HepG2 (cell line): ENCODE measurements at regions not wholly inside any gene's neighbourhood (a gene's known extent, or its start where the extent isn't known, plus 50 kb on each side); places are given as distances from the start of the nearest gene placed in this dataset.

Source experiments
- ATAC-seq: fragments of 200-7000 bp; cut with Tn5 transposase; 3 replicates; pipeline ENCODE4 v1.9.1; 2020; ENCODE audit warnings: mild to moderate bottlenecking, moderate library complexity
- BruUV-seq: library from RNA; stranded (reverse); fragments of 400-500 nt; replicated peaks from 2 replicates; lab custom pipeline; 2021; lab: Mats Ljungman, UMichigan
- CTCF ChIA-PET: fragments of 300-600 bp; formaldehyde crosslinking; extraction: SDS; loops from one replicate; lab custom pipeline; 2021; ENCODE audit warnings: low total read pairs, inconsistent platforms, low intra/inter-chr PET ratio; lab: Yijun Ruan, JAX
- POLR2A ChIA-PET: fragments of 350-600 bp; sonication (Branson Sonifier 250); formaldehyde crosslinking; loops from one replicate; lab custom pipeline; 2020; ENCODE audit warnings: antibody characterized with exemption, inconsistent platforms; lab: Yijun Ruan, JAX
- DNase-seq: peaks from one replicate; pipeline ENCODE4 v3.0.0-alpha.2; 2015; ENCODE audit warnings: low spot score
- FAIRE-seq: peaks from 3 replicates; lab custom pipeline; 2011; peaks lifted over from hg19 to GRCh38; lab: Jason Lieb, UNC
- H2AFZ ChIP-seq: one replicate; pipeline ENCODE4 v1.6.1; 2011; ENCODE audit warnings: low read length, inconsistent platforms
- H3K27ac ChIP-seq: fragments of 300-600 bp; 3 replicates; pipeline ENCODE4 v1.8.0; 2011; ENCODE audit warnings: mixed run types, mild to moderate bottlenecking, mixed read lengths, low read length, inconsistent platforms; ENCODE audit not compliant: insufficient read depth; ENCODE audit errors: extremely low read length
- H3K27me3 ChIP-seq, 2 experiments: fragments of 200-600 bp in 1 of 2; 2 replicates in 1 of 2; 3 replicates in 1 of 2; pipeline versions ENCODE4 v1.6.0 to v1.8.0; 2011; ENCODE audit warnings: low read length in 2 of 2, mild to moderate bottlenecking in 2 of 2, moderate library complexity in 2 of 2, inconsistent platforms in 1 of 2; ENCODE audit not compliant: insufficient read depth in 2 of 2, control insufficient read depth in 1 of 2
- H3K36me3 ChIP-seq, 2 experiments: fragments of 200-600 bp in 1 of 2; replicated peaks in 1 of 2; 2 replicates in 1 of 2; 3 replicates in 1 of 2; pipeline versions ENCODE4 v1.5.1 to v1.8.0; 2011; ENCODE audit warnings: low read length in 2 of 2, inconsistent platforms in 1 of 2; ENCODE audit not compliant: insufficient read depth in 2 of 2, control insufficient read depth in 1 of 2
- H3K4me1 ChIP-seq: 2 replicates; pipeline ENCODE4 v1.5.1; 2012; ENCODE audit warnings: low read length, inconsistent platforms; ENCODE audit not compliant: insufficient read depth
- H3K4me2 ChIP-seq: 2 replicates; pipeline ENCODE4 v1.6.0; 2011; ENCODE audit warnings: low read depth, low read length, inconsistent platforms
- H3K4me3 ChIP-seq, 3 experiments: fragments of 200-600 bp in 1 of 3; sonication (generic), shearing (Covaris generic) in 1 of 3; replicated peaks in 1 of 3; 2 replicates each; pipeline ENCODE4 v1.5.1; 2011 to 2016; ENCODE audit warnings: low read length in 3 of 3, inconsistent platforms in 2 of 3, low read depth in 2 of 3, mild to moderate bottlenecking in 2 of 3, control low read depth in 1 of 3, mixed read lengths in 1 of 3; ENCODE audit not compliant: insufficient read depth in 1 of 3
- H3K79me2 ChIP-seq: one replicate; pipeline ENCODE4 v1.6.1; 2011; ENCODE audit warnings: low read length, inconsistent platforms; ENCODE audit not compliant: insufficient read depth
- H3K9ac ChIP-seq: 2 replicates; pipeline ENCODE4 v1.6.0; 2011; ENCODE audit warnings: mild to moderate bottlenecking, low read depth, low read length, inconsistent platforms; ENCODE audit not compliant: insufficient read depth
- H3K9me3 ChIP-seq: 2 replicates; pipeline ENCODE4 v1.5.1; 2012; ENCODE audit warnings: mild to moderate bottlenecking, low read length
- H4K20me1 ChIP-seq: 2 replicates; pipeline ENCODE4 v1.6.0; 2011; ENCODE audit warnings: inconsistent platforms, mild to moderate bottlenecking, low read length, moderate library complexity; ENCODE audit not compliant: insufficient read depth
- BATF2 ChIP-seq: sonication (generic); formaldehyde crosslinking; IDR thresholded peaks from 2 replicates; pipeline ENCODE4 v1.8.0; 2022; ENCODE audit warnings: mild to moderate bottlenecking, missing genetic modification reagents, moderate library complexity
- BCLAF1 ChIP-seq: fragments of 450-650 bp; IDR thresholded peaks from 2 replicates; pipeline ENCODE4 v1.6.1; 2017; ENCODE audit warnings: mild to moderate bottlenecking
- DMAP1 ChIP-seq: IDR thresholded peaks from 2 replicates; pipeline ENCODE4 v1.6.1; 2016
- POLR2A ChIP-seq, 2 experiments: IDR thresholded peaks; 2 replicates each; pipeline ENCODE4 v1.6.1; 2011; ENCODE audit warnings: low read depth in 2 of 2, low read length in 2 of 2, mild to moderate bottlenecking in 1 of 2, moderate library complexity in 1 of 2; ENCODE audit not compliant: insufficient read depth in 1 of 2
- SP1 ChIP-seq, 2 experiments: fragments of 450-650 bp in 1 of 2; sonication (generic) in 1 of 2; formaldehyde crosslinking in 1 of 2; IDR thresholded peaks; 2 replicates each; pipeline versions ENCODE4 v1.4.0 to v1.6.1; 2016 to 2020; ENCODE audit warnings: missing genetic modification reagents in 1 of 2
- SPEN ChIP-seq: sonication (generic); formaldehyde crosslinking; IDR thresholded peaks from 2 replicates; pipeline ENCODE4 v1.5.1; 2020; ENCODE audit warnings: low read depth, mild to moderate bottlenecking, missing genetic modification reagents
- ZFP36L1 ChIP-seq: sonication (generic); formaldehyde crosslinking; IDR thresholded peaks from 2 replicates; pipeline ENCODE4 v1.8.0; 2022; ENCODE audit warnings: mild to moderate bottlenecking, missing genetic modification reagents, moderate library complexity
- ZNF160 ChIP-seq: sonication (generic); formaldehyde crosslinking; IDR thresholded peaks from 2 replicates; pipeline ENCODE4 v1.8.0; 2022; ENCODE audit warnings: mild to moderate bottlenecking, inconsistent platforms, missing genetic modification reagents
- ZNF512 ChIP-seq: sonication (generic); formaldehyde crosslinking; IDR thresholded peaks from 2 replicates; pipeline ENCODE4 v1.4.0; 2020; ENCODE audit warnings: mild to moderate bottlenecking, missing genetic modification reagents
- ZNF879 ChIP-seq: sonication (generic); formaldehyde crosslinking; IDR thresholded peaks from 2 replicates; pipeline ENCODE4 v1.8.1; 2023; ENCODE audit warnings: missing genetic modification reagents
- ZNF891 ChIP-seq: sonication (generic); formaldehyde crosslinking; IDR thresholded peaks from 2 replicates; pipeline ENCODE4 v1.5.0; 2020; ENCODE audit warnings: mild to moderate bottlenecking, missing genetic modification reagents
- ZSCAN29 ChIP-seq: sonication (generic); formaldehyde crosslinking; conservative IDR thresholded peaks from 2 replicates; pipeline ENCODE4 v1.4.0; 2020; ENCODE audit warnings: mild to moderate bottlenecking, missing genetic modification reagents
- WGBS: methylation state at CpG from one replicate; pipeline ENCODE4 v1.1.6; 2017; ENCODE audit warnings: low lambda C conversion rate; 5-methylcytosine and 5-hydroxymethylcytosine counted together
- in situ Hi-C: cut with HindIII; loops from 2 replicates; pipeline ENCODE4 v1.10.0; 2017; ENCODE audit warnings: low pct_unique_long_range_greater_than_20kb; ENCODE audit not compliant: extremely low pct_ligation_motif_present
- intact Hi-C: fragments of 100-400 bp; cut with micrococcal nuclease; formaldehyde crosslinking; loops from one replicate; pipeline ENCODE4 v1.10.0; 2022; ENCODE audit not compliant: unreplicated experiment

- CTCF ChIA-PET, result no interaction called here
- Histone ChIP-seq H2AFZ (no peak overlapping the region), H3K27me3 (no peaks in the 10 kb centered on the region), H3K27ac (no peak overlapping the region), H3K36me3 (no peaks in the 10 kb centered on the region), H3K9me3 (peaks cover 38% of the 10 kb centered on the region), H3K4me3 (no peak overlapping the region), H3K79me2 (no peaks in the 10 kb centered on the region), H4K20me1 (no peaks in the 10 kb centered on the region), H3K4me2 (no peak overlapping the region), H3K9ac (no peak overlapping the region), H3K4me1 (no peaks in the 10 kb centered on the region)
- no TSS peak for BruUV-seq
- no peak for ATAC-seq
- TF ChIP-seq ZNF160 (CRISPR knock-in tag) (peak; percentile 97), SP1 (IDR thresholded peaks at IDR 0.05) (no peak), SP1 (CRISPR knock-in tag; IDR thresholded peaks at IDR 0.05) (no peak), ZNF879 (no peak), POLR2A (IDR thresholded peaks at IDR 0.05; ENCODE audit: insufficient read depth in 1 of 2, low read depth in 2 of 2, low read length in 2 of 2) (no peak), SPEN (CRISPR knock-in tag) (no peak), BCLAF1 (no peak), ZFP36L1 (CRISPR knock-in tag) (no peak)
- no peak for DNase-seq
- intact Hi-C loops, result no loop called here
- in situ Hi-C loops, result no loop called here
- POLR2A ChIA-PET, result no interaction called here
- WGBS, result 0% methylated on average over 1 of the region's 1 CpG
- no peak for FAIRE-seq
Measured at GRCh38 chr1:209500993-209501392, 82.5 kb upstream of the CAMK1G start.

GRCh38 chr1:209503196-209503595, 80.3 kb upstream of the CAMK1G start:
- CTCF ChIA-PET, result no interaction called here
- Histone ChIP-seq H2AFZ (no peak overlapping the region), H3K27me3 (no peaks in the 10 kb centered on the region), H3K27ac (no peak overlapping the region), H3K79me2 (no peaks in the 10 kb centered on the region), H3K9me3 (peaks cover 23% of the 10 kb centered on the region), H3K36me3 (no peaks in the 10 kb centered on the region), H3K4me2 (no peak overlapping the region), H3K9ac (no peak overlapping the region), H3K4me1 (no peaks in the 10 kb centered on the region), H4K20me1 (no peaks in the 10 kb centered on the region), H3K4me3 (no peak overlapping the region)
- no TSS peak for BruUV-seq
- intact Hi-C loops, result no loop called here
- POLR2A ChIA-PET, result no interaction called here
- in situ Hi-C loops, result no loop called here
- FAIRE-seq (no peak), ATAC-seq (no peak), DNase-seq (no peak)
- WGBS, result 3% methylated on average over 1 of the region's 1 CpG
- TF ChIP-seq ZNF512 (CRISPR knock-in tag) (no peak), ZNF891 (CRISPR knock-in tag) (no peak), BATF2 (no peak), ZSCAN29 (CRISPR knock-in tag) (no peak), DMAP1 (no peak)
